GM12873 (cell line): ENCODE measurements at regions not wholly inside any gene's neighbourhood (a gene's known extent, or its start where the extent isn't known, plus 50 kb on each side); places are given as distances from the start of the nearest gene placed in this dataset.

Experiments
- CTCF ChIP-seq: IDR thresholded peaks from 2 replicates; pipeline ENCODE4 v1.5.1; 2012; ENCODE audit warnings: low read depth, mild to moderate bottlenecking, moderate library complexity, low read length, control low read depth; ENCODE audit not compliant: insufficient read depth; ENCODE audit errors: missing control alignments

- TF ChIP-seq CTCF: no peak
Measured at GRCh38 chr13:58429917-58430316, 798.4 kb downstream of the PCDH17 start.

- TF ChIP-seq CTCF: no peak
Measured at GRCh38 chr13:58434943-58435342, 803.4 kb downstream of the PCDH17 start.

GRCh38 chr13:58437427-58437826, 805.9 kb downstream of the PCDH17 start:
- no peak for TF ChIP-seq CTCF

GRCh38 chr13:58446979-58447378, 815.4 kb downstream of the PCDH17 start:
- TF ChIP-seq CTCF: no peak

- TF ChIP-seq CTCF: no peak
Measured at GRCh38 chr13:58452123-58452623, 820.6 kb downstream of the PCDH17 start.

GRCh38 chr13:58455094-58455493, 823.5 kb downstream of the PCDH17 start:
- TF ChIP-seq CTCF: no peak

GRCh38 chr13:58461217-58461616, 829.7 kb downstream of the PCDH17 start:
- TF ChIP-seq CTCF: no peak
